HFFc6 (cell line): ENCODE measurements at regions not wholly inside any gene's neighbourhood (a gene's known extent, or its start where the extent isn't known, plus 50 kb on each side); places are given as distances from the start of the nearest gene placed in this dataset.

Source experiments
- DNase-seq: peaks from one replicate; pipeline ENCODE4 v3.0.0-alpha.2; 2018
- H3K27ac Mint-ChIP-seq: 2 replicates; pipeline ENCODE4 v1.8.0; 2020; ENCODE audit warnings: mild to moderate bottlenecking, mixed read lengths
- H3K27me3 Mint-ChIP-seq: 2 replicates; pipeline ENCODE4 v1.8.0; 2021; ENCODE audit warnings: mild to moderate bottlenecking, moderate library complexity, mixed read lengths; ENCODE audit not compliant: insufficient read depth
- H3K36me3 Mint-ChIP-seq: 2 replicates; pipeline ENCODE4 v1.8.0; 2021; ENCODE audit warnings: low read depth, mixed read lengths
- H3K4me1 Mint-ChIP-seq: 2 replicates; pipeline ENCODE4 v1.8.0; 2020; ENCODE audit warnings: low read depth, mixed read lengths
- H3K4me3 Mint-ChIP-seq: 2 replicates; pipeline ENCODE4 v1.8.0; 2020; ENCODE audit warnings: mild to moderate bottlenecking, moderate library complexity, mixed read lengths
- H3K9me3 Mint-ChIP-seq: 2 replicates; pipeline ENCODE4 v1.8.0; 2020; ENCODE audit warnings: mild to moderate bottlenecking, mixed read lengths
- TF ChIP-seq, protein P1 (sequence below): fragments of 200-600 bp; sonication (generic); IDR thresholded peaks from 2 replicates; pipeline ENCODE4 v1.5.0; 2021; ENCODE audit warnings: antibody characterized with exemption, mild to moderate bottlenecking

DNA sequence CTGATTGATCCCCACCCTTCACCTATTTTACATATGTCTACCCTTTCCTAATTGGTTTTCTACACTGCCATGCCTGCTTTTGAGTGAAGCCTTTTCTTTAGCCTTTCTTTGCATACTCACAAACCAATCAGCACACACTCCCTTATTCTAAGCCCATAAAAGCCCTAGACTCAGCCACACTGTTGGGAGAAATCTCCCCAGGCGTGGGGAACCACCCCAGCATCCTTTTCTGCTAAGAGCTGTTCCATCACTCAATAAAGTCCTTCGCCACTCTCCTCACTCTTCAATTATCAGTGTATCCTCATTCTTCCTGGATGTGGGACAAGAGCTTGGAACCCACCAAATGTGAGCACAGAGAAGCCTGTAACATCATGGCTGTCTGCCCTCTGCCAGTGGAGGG, 343.6 kb downstream of the SLITRK1 start:
- Mint-ChIP-seq H3K9me3 (peaks cover 7% of the 10 kb centered on the region), H3K27ac (no peak overlapping the region), H3K4me3 (no peak overlapping the region), H3K27me3 (no peaks in the 10 kb centered on the region), H3K36me3 (peaks cover 10% of the 10 kb centered on the region), H3K4me1 (peaks cover 13% of the 10 kb centered on the region)
- TF ChIP-seq, protein P1, sequence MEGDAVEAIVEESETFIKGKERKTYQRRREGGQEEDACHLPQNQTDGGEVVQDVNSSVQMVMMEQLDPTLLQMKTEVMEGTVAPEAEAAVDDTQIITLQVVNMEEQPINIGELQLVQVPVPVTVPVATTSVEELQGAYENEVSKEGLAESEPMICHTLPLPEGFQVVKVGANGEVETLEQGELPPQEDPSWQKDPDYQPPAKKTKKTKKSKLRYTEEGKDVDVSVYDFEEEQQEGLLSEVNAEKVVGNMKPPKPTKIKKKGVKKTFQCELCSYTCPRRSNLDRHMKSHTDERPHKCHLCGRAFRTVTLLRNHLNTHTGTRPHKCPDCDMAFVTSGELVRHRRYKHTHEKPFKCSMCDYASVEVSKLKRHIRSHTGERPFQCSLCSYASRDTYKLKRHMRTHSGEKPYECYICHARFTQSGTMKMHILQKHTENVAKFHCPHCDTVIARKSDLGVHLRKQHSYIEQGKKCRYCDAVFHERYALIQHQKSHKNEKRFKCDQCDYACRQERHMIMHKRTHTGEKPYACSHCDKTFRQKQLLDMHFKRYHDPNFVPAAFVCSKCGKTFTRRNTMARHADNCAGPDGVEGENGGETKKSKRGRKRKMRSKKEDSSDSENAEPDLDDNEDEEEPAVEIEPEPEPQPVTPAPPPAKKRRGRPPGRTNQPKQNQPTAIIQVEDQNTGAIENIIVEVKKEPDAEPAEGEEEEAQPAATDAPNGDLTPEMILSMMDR = no peak
- no peak for DNase-seq

- no peaks in the 10 kb centered on the region for H3K27me3 Mint-ChIP-seq
- H3K4me3 Mint-ChIP-seq = no peak overlapping the region; the same call in 1 of the 2 replicates
- peak; percentile 7 for DNase-seq
- H3K27ac Mint-ChIP-seq = no peak overlapping the region
- peaks cover 13% of the 10 kb centered on the region for H3K4me1 Mint-ChIP-seq
- TF ChIP-seq, protein P1 = no peak
- peaks cover 7% of the 10 kb centered on the region for H3K9me3 Mint-ChIP-seq
- peaks cover 10% of the 10 kb centered on the region for H3K36me3 Mint-ChIP-seq
Measured at GRCh38 chr13:83536941-83537340, 345.3 kb downstream of the SLITRK1 start.

GRCh38 chr13:83536153-83536552, 346.1 kb downstream of the SLITRK1 start:
- peaks cover 13% of the 10 kb centered on the region for H3K4me1 Mint-ChIP-seq
- peaks cover 10% of the 10 kb centered on the region for H3K36me3 Mint-ChIP-seq
- no peaks in the 10 kb centered on the region for H3K27me3 Mint-ChIP-seq
- H3K9me3 Mint-ChIP-seq = peaks cover 7% of the 10 kb centered on the region
- DNase-seq = no peak
- H3K4me3 Mint-ChIP-seq = no peak overlapping the region
- TF ChIP-seq, protein P1 = no peak
- no peak overlapping the region for H3K27ac Mint-ChIP-seq

DNA sequence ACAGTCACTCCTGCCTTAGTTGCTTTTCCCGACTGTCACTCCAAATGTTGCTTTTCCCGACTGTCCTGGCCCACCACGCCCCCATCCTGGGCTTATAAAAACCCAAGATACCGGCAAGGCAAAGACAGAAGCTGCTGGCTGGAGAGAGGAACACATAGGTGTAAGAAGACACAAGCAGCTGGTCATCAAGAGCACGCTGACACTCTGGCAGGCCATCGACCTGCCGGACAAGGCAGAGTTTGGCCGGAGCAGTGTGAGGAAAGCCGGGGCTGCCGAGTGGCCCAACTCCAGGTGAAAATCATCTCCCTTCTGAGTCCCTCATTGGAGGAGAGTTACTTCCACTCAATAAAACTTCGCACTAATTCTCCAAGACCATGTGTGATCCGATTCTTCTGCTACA, 349.5 kb downstream of the SLITRK1 start:
- no peak for DNase-seq
- H3K4me3 Mint-ChIP-seq = no peak overlapping the region
- H3K4me1 Mint-ChIP-seq = peaks cover 12% of the 10 kb centered on the region; the same call in 1 of the 2 replicates
- H3K9me3 Mint-ChIP-seq = no peaks in the 10 kb centered on the region
- TF ChIP-seq, protein P1 = no peak
- no peak overlapping the region for H3K27ac Mint-ChIP-seq
- no peaks in the 10 kb centered on the region; the same call in 1 of the 2 replicates for H3K27me3 Mint-ChIP-seq
- H3K36me3 Mint-ChIP-seq = no peaks in the 10 kb centered on the region

DNA sequence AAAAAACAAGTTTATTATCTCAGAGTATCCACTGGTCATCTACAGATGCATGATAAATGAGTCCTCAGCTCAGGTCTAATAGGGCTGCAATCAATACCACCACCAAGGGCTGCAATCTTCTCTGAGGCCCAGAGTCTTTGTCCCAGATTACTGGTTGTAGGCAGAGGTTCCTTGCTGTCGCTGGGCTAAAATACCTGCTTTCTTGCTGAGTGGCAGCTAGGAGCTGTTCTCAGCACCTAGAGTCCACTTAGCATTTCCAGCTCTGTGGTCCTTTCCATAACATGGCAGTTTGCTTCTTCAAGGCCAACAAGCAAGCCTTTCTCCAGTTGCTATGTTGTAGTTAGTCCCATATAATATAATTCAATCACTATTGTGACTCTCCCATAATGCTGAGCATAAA, 351.3 kb downstream of the SLITRK1 start:
- no peak for DNase-seq
- Mint-ChIP-seq H3K4me1 (peaks cover 5% of the 10 kb centered on the region; the same call in 1 of the 2 replicates), H3K27me3 (no peaks in the 10 kb centered on the region; the same call in 1 of the 2 replicates), H3K9me3 (no peaks in the 10 kb centered on the region), H3K4me3 (no peak overlapping the region), H3K36me3 (no peaks in the 10 kb centered on the region), H3K27ac (no peak overlapping the region)
- TF ChIP-seq, protein P1 = no peak

- TF ChIP-seq, protein P1 = no peak
- Mint-ChIP-seq H3K4me1 (peaks cover 11% of the 10 kb centered on the region), H3K27ac (no peak overlapping the region), H3K27me3 (no peaks in the 10 kb centered on the region), H3K4me3 (no peak overlapping the region), H3K36me3 (no peaks in the 10 kb centered on the region), H3K9me3 (peaks cover 6% of the 10 kb centered on the region)
- no peak for DNase-seq
Measured at GRCh38 chr13:83516781-83517180, 365.5 kb downstream of the SLITRK1 start.
